ENCODE measurements at regions not wholly inside any gene's neighbourhood (a gene's known extent, or its start where the extent isn't known, plus 50 kb on each side); places are given as distances from the start of the nearest gene placed in this dataset.

DNA sequence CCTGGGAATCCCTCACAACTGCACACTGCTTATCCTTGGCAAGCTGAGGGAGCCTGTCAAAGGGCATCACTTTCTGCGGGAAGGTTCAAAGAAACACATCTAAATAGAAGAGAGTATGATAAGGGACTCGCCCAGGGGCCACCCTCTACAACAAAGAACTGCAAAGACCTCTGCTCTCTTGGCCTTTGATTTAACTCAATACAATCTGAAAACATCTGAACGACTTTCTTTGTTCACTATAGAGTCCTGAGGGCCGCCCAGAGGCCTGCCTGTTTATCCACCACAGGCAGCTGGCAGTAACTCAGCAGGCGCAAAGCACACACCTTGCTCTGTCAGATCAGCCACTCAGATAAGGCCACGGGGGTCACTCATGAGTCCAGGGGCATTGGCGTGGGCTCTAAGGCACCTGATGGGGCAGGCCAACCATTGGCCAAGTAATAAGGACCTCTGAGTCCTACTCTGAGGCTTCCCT is 139.3 kb downstream of the UNC5CL start:
- TF ChIP-seq EZH2 (IDR thresholded peaks at IDR 0.05; ENCODE audit: borderline replicate concordance, low read length) (no peak), CTCF (IDR thresholded peaks at IDR 0.05; ENCODE audit: low read length) (no peak)
- Histone ChIP-seq H3F3A (ENCODE audit: insufficient read depth, low read length) (no peaks in the 10 kb centered on the region), H3K9ac (ENCODE audit: low read length) (no peak overlapping the region), H3K4me2 (ENCODE audit: low read length) (no peak overlapping the region), H3K36me3 (ENCODE audit: insufficient read depth, low read length) (no peaks in the 10 kb centered on the region), H3K27me3 (ENCODE audit: insufficient read depth, low read length) (no peaks in the 10 kb centered on the region), H2AFZ (ENCODE audit: low read length) (no peak overlapping the region), H3K9me3 (ENCODE audit: low read length) (no peaks in the 10 kb centered on the region), H3K4me3 (ENCODE audit: low read depth, low read length, poor library complexity, severe bottlenecking) (no peak overlapping the region), H4K20me1 (ENCODE audit: insufficient read depth, low read length) (no peaks in the 10 kb centered on the region), H3K79me2 (ENCODE audit: insufficient read depth, low read length) (no peaks in the 10 kb centered on the region), H3K27ac (ENCODE audit: low read depth, low read length, poor library complexity, severe bottlenecking) (no peak overlapping the region), H3K9me2 (ENCODE audit: low read depth, low read length) (no peaks in the 10 kb centered on the region), H3K4me1 (ENCODE audit: insufficient read depth, low read length, severe bottlenecking) (no peaks in the 10 kb centered on the region)

GRCh38 chr6:40898073-40898472 is 140.9 kb downstream of the UNC5CL start:
- Histone ChIP-seq H3K4me1 (ENCODE audit: insufficient read depth, low read length, severe bottlenecking) (no peaks in the 10 kb centered on the region), H3K79me2 (ENCODE audit: insufficient read depth, low read length) (no peaks in the 10 kb centered on the region), H3K9me2 (ENCODE audit: low read depth, low read length) (no peaks in the 10 kb centered on the region), H3K27me3 (ENCODE audit: insufficient read depth, low read length) (no peaks in the 10 kb centered on the region; the same call in 1 of the 2 replicates), H3K27ac (ENCODE audit: low read depth, low read length, poor library complexity, severe bottlenecking) (no peak overlapping the region), H3K4me2 (ENCODE audit: low read length) (no peak overlapping the region), H2AFZ (ENCODE audit: low read length) (no peak overlapping the region), H3K9me3 (ENCODE audit: low read length) (no peaks in the 10 kb centered on the region), H3K36me3 (ENCODE audit: insufficient read depth, low read length) (no peaks in the 10 kb centered on the region), H3F3A (ENCODE audit: insufficient read depth, low read length) (no peaks in the 10 kb centered on the region), H4K20me1 (ENCODE audit: insufficient read depth, low read length) (no peaks in the 10 kb centered on the region), H3K4me3 (ENCODE audit: low read depth, low read length, poor library complexity, severe bottlenecking) (no peak overlapping the region), H3K9ac (ENCODE audit: low read length) (no peak overlapping the region)
- no peak for TF ChIP-seq CTCF (IDR thresholded peaks at IDR 0.05; ENCODE audit: low read length)
- TF ChIP-seq EZH2 (IDR thresholded peaks at IDR 0.05; ENCODE audit: borderline replicate concordance, low read length): no peak

DNA sequence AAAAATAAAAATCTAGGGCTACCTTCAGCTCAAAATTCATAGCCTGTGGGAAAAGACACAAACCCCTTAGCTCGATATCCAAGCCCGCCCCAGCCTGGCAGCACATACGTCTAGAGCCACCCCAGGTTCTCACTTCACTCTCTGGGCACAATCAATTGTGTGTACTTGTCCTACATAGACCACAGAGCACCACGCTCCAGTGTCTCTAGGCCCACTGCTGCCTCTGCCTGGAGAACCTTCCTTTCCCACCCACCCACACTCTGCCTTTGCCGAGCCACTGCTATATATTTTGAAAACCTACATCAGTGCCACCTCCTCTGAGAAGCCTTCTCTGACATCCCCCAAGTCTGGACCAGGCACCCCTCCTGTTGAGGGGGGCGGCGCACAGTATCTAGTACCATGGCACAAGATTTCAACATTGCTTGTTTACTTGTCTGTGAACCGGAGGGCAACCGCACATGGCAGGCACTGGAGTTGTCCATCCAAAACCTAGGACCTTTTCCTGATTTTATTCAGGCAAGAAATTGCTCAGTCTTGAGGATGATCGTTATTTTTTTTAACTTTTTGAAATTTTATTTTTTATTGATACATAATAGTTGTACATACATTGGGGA is 141.5 kb downstream of the UNC5CL start:
- Histone ChIP-seq H3K27me3 (ENCODE audit: insufficient read depth, low read length) (no peaks in the 10 kb centered on the region; the same call in 1 of the 2 replicates), H3K27ac (ENCODE audit: low read depth, low read length, poor library complexity, severe bottlenecking) (no peak overlapping the region), H3K4me3 (ENCODE audit: low read depth, low read length, poor library complexity, severe bottlenecking) (no peak overlapping the region), H3K36me3 (ENCODE audit: insufficient read depth, low read length) (no peaks in the 10 kb centered on the region), H3K9me2 (ENCODE audit: low read depth, low read length) (no peaks in the 10 kb centered on the region), H3K4me2 (ENCODE audit: low read length) (no peak overlapping the region), H3K9ac (ENCODE audit: low read length) (no peak overlapping the region), H3K79me2 (ENCODE audit: insufficient read depth, low read length) (no peaks in the 10 kb centered on the region), H2AFZ (ENCODE audit: low read length) (no peak overlapping the region), H3K9me3 (ENCODE audit: low read length) (no peaks in the 10 kb centered on the region), H3K4me1 (ENCODE audit: insufficient read depth, low read length, severe bottlenecking) (no peaks in the 10 kb centered on the region), H3F3A (ENCODE audit: insufficient read depth, low read length) (no peaks in the 10 kb centered on the region), H4K20me1 (ENCODE audit: insufficient read depth, low read length) (no peaks in the 10 kb centered on the region)
- no peak for TF ChIP-seq CTCF (IDR thresholded peaks at IDR 0.05; ENCODE audit: low read length)
- TF ChIP-seq EZH2 (IDR thresholded peaks at IDR 0.05; ENCODE audit: borderline replicate concordance, low read length): no peak
